HCT116 (cell line): ENCODE measurements at regions not wholly inside any gene's neighbourhood (a gene's known extent, or its start where the extent isn't known, plus 50 kb on each side); places are given as distances from the start of the nearest gene placed in this dataset.

Source experiments
- ATAC-seq: fragments of 200-7000 bp; cut with Tn5 transposase; 2 replicates; pipeline ENCODE4 v1.9.1; 2020; ENCODE audit warnings: mild to moderate bottlenecking, moderate library complexity
- BruUV-seq: library from RNA; stranded (reverse); fragments of 400-500 nt; replicated peaks from 2 replicates; lab custom pipeline; 2021; lab: Mats Ljungman, UMichigan
- CTCF ChIA-PET: fragments of 300-600 bp; sonication (Branson Sonifier 250); formaldehyde crosslinking; loops from one replicate; lab custom pipeline; 2021; ENCODE audit warnings: antibody characterized with exemption; lab: Charles Lee
- POLR2A ChIA-PET: fragments of 300-600, 350-600 bp; sonication (Branson Sonifier 250); formaldehyde crosslinking; loops from one replicate; lab custom pipeline; 2021; ENCODE audit warnings: antibody characterized with exemption; lab: Charles Lee
- RAD21 ChIA-PET, 2 experiments: fragments of 300-600 bp; sonication (Branson Sonifier 250); formaldehyde crosslinking; loops; one replicate each; lab custom pipeline; 2023; ENCODE audit warnings: low total read pairs in 2 of 2; ENCODE audit not compliant: uncharacterized antibody in 2 of 2, unreplicated experiment in 2 of 2, low non-redundant PET in 1 of 2; lab: Charles Lee
- DNase-seq: peaks from one replicate; pipeline ENCODE4 v3.0.0-alpha.2; 2010; ENCODE audit warnings: low read depth, low spot score
- H2AFZ ChIP-seq: fragments of 200-600 bp; shearing (Covaris generic), sonication (generic); 2 replicates; pipeline ENCODE4 v1.6.1; 2017; ENCODE audit warnings: low read depth, mixed run types, mixed read lengths, antibody characterized with exemption, low read length; ENCODE audit not compliant: poor library complexity, severe bottlenecking
- H3K27ac ChIP-seq: 2 replicates; pipeline ENCODE4 v1.5.1; 2012; ENCODE audit warnings: low read depth, low read length
- H3K27me3 ChIP-seq: fragments of 200-600 bp; sonication (generic); 2 replicates; pipeline ENCODE4 v1.6.1; 2016; ENCODE audit warnings: mixed run types, low read length, mixed read lengths; ENCODE audit not compliant: insufficient read depth
- H3K36me3 ChIP-seq, 2 experiments: fragments of 200-500 bp in 1 of 2; fragments of 200-600 bp in 1 of 2; sonication (Bioruptor generic) in 1 of 2; sonication (generic) in 1 of 2; 2 replicates each; pipeline versions ENCODE4 v1.5.1 to v1.6.1; 2014 to 2016; ENCODE audit warnings: low read length in 2 of 2, inconsistent platforms in 1 of 2, mixed read lengths in 1 of 2, mixed run types in 1 of 2; ENCODE audit not compliant: insufficient read depth in 2 of 2, control insufficient read depth in 1 of 2
- H3K4me1 ChIP-seq, 2 experiments: fragments of 200-600 bp in 1 of 2; sonication (generic) in 1 of 2; 2 replicates each; pipeline versions ENCODE4 v1.5.1 to v1.6.1; 2012 to 2017; ENCODE audit warnings: low read length in 2 of 2, inconsistent platforms in 1 of 2, mild to moderate bottlenecking in 1 of 2, mixed read lengths in 1 of 2, mixed run types in 1 of 2, moderate library complexity in 1 of 2; ENCODE audit not compliant: insufficient read depth in 2 of 2, control insufficient read depth in 1 of 2
- H3K4me2 ChIP-seq: fragments of 200-600 bp; sonication (generic); 2 replicates; pipeline ENCODE4 v1.6.1; 2017; ENCODE audit warnings: mixed run types, low read length, mixed read lengths
- H3K4me3 ChIP-seq, 2 experiments: fragments of 200-600 bp in 1 of 2; sonication (generic) in 1 of 2; replicated peaks in 1 of 2; 2 replicates each; pipeline ENCODE4 v1.5.1; 2011 to 2016; ENCODE audit warnings: low read length in 2 of 2, control low read depth in 1 of 2, low read depth in 1 of 2, mild to moderate bottlenecking in 1 of 2, mixed read lengths in 1 of 2, mixed run types in 1 of 2
- H3K79me2 ChIP-seq: fragments of 200-600 bp; sonication (generic); 2 replicates; pipeline ENCODE4 v1.6.1; 2017; ENCODE audit warnings: mild to moderate bottlenecking, mixed run types, low read length, moderate library complexity, mixed read lengths; ENCODE audit not compliant: insufficient read depth
- H3K9ac ChIP-seq: fragments of 200-600 bp; sonication (generic); 2 replicates; pipeline ENCODE4 v1.6.1; 2016; ENCODE audit warnings: low read length, mixed read lengths
- H3K9me2 ChIP-seq: fragments of 200-600 bp; sonication (generic), shearing (Covaris generic); 2 replicates; pipeline ENCODE4 v1.6.1; 2017; ENCODE audit warnings: mixed run types, mild to moderate bottlenecking, moderate library complexity; ENCODE audit not compliant: insufficient read depth
- H3K9me3 ChIP-seq, 2 experiments: fragments of 200-500 bp in 1 of 2; fragments of 200-600 bp in 1 of 2; sonication (Bioruptor generic) in 1 of 2; sonication (generic) in 1 of 2; 2 replicates each; pipeline ENCODE4 v1.6.1; 2014 to 2017; ENCODE audit warnings: low read length in 2 of 2, mixed read lengths in 2 of 2, inconsistent platforms in 1 of 2, low read depth in 1 of 2, mild to moderate bottlenecking in 1 of 2, mixed run types in 1 of 2, moderate library complexity in 1 of 2; ENCODE audit not compliant: control insufficient read depth in 1 of 2, insufficient read depth in 1 of 2
- H4K20me1 ChIP-seq: fragments of 200-600 bp; sonication (generic), shearing (Covaris generic); 2 replicates; pipeline ENCODE4 v1.6.1; 2017; ENCODE audit warnings: mixed run types, mild to moderate bottlenecking, moderate library complexity; ENCODE audit not compliant: insufficient read depth
- CBX3 ChIP-seq: IDR thresholded peaks from 2 replicates; pipeline ENCODE4 v1.6.1; 2012; ENCODE audit warnings: low read depth
- CEBPB ChIP-seq: IDR thresholded peaks from 2 replicates; pipeline ENCODE4 v1.6.1; 2012; ENCODE audit warnings: low read depth
- EGR1 ChIP-seq: IDR thresholded peaks from 2 replicates; pipeline ENCODE4 v1.6.1; 2012; ENCODE audit warnings: low read depth
- ELF1 ChIP-seq: IDR thresholded peaks from 2 replicates; pipeline ENCODE4 v1.6.1; 2012; ENCODE audit warnings: low read depth, borderline replicate concordance
- EZH2phosphoT487 ChIP-seq: fragments of 200-600 bp; IDR thresholded peaks from 2 replicates; pipeline ENCODE4 v1.6.1; 2018; ENCODE audit warnings: antibody characterized with exemption, borderline replicate concordance
- POLR2AphosphoS5 ChIP-seq: IDR thresholded peaks from 2 replicates; pipeline ENCODE4 v1.6.1; 2011; ENCODE audit warnings: mild to moderate bottlenecking, low read depth, low read length, moderate library complexity
- SIN3A ChIP-seq: IDR thresholded peaks from 2 replicates; pipeline ENCODE4 v1.6.1; 2012; ENCODE audit warnings: low read depth
- TCF7L2 ChIP-seq: IDR thresholded peaks from 2 replicates; pipeline ENCODE4 v1.7.0; 2011; ENCODE audit warnings: borderline replicate concordance, inconsistent platforms; ENCODE audit not compliant: insufficient read depth, insufficient read length; ENCODE audit errors: extremely low read depth
- YY1 ChIP-seq: IDR thresholded peaks from 2 replicates; pipeline ENCODE4 v1.6.1; 2011; ENCODE audit warnings: low read length, low read depth, moderate library complexity, mild to moderate bottlenecking; ENCODE audit not compliant: insufficient replicate concordance; ENCODE audit errors: extremely low read depth
- intact Hi-C: fragments of 100-400 bp; cut with micrococcal nuclease; formaldehyde crosslinking; loops from 2 replicates; pipeline ENCODE4 v1.10.0; 2022
- TF ChIP-seq, protein P1 (sequence below): IDR thresholded peaks from 2 replicates; pipeline ENCODE4 v1.6.1; 2011; ENCODE audit warnings: mild to moderate bottlenecking, low read length, moderate library complexity; ENCODE audit not compliant: insufficient replicate concordance; ENCODE audit errors: extremely low read depth
- TF ChIP-seq, protein P2 (sequence below): IDR thresholded peaks from 2 replicates; pipeline ENCODE4 v1.6.1; 2012; ENCODE audit warnings: low read depth
- TF ChIP-seq, protein P3 (sequence below), 3 experiments: fragments of 200-600 bp in 1 of 3; sonication (generic) in 1 of 3; IDR thresholded peaks in 2 of 3; conservative IDR thresholded peaks in 1 of 3; 2 replicates each; pipeline ENCODE4 v1.5.1; 2012 to 2017; ENCODE audit warnings: low read depth in 2 of 3, low read length in 2 of 3, antibody characterized with exemption in 1 of 3, borderline replicate concordance in 1 of 3, control low read depth in 1 of 3, mild to moderate bottlenecking in 1 of 3, mixed read lengths in 1 of 3, mixed run types in 1 of 3, moderate library complexity in 1 of 3; ENCODE audit not compliant: insufficient read depth in 1 of 3

- TF ChIP-seq EGR1 = no peak
- TF ChIP-seq SIN3A = no peak
Measured at GRCh38 chr3:104165866-104166265, 1200.8 kb upstream of the ALCAM start (continued).

DNA sequence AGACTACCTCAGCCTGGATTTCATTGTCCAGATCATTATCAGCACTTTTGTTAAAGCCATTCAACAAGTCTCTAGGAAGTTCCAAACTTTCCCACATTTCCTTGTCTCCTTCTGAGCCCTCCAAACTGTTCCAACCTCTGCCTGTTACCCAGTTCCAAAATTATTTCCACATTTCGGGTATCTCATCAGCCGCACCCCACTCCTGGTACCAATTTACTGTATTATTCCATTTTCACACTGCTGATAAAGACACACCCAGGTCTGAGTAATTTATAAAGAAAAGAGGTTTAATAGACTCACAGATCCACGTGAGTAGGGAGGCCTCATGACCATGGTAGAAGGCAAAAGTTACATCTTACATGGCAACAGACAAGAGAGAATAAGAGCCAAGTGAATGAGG is 1198.3 kb upstream of the ALCAM start:
- H2AFZ ChIP-seq = no peak overlapping the region
- H3K27ac ChIP-seq = no peak overlapping the region
- H3K9me3 ChIP-seq = peaks cover 0 to 9% of the 10 kb centered on the region in 2 experiments; a peak in 2 of 4 replicates
- CTCF ChIA-PET = no interaction called here
- H3K9me2 ChIP-seq = no peaks in the 10 kb centered on the region; the same call in 1 of the 2 replicates
- H3K4me1 ChIP-seq = no peaks in the 10 kb centered on the region
- no peaks in the 10 kb centered on the region for H4K20me1 ChIP-seq
- no peaks in the 10 kb centered on the region for H3K36me3 ChIP-seq
- no peak for ATAC-seq
- no peaks in the 10 kb centered on the region for H3K79me2 ChIP-seq
- H3K9ac ChIP-seq = no peak overlapping the region
- RAD21 ChIA-PET = no interaction called here
- TF ChIP-seq CEBPB = no peak
- TF ChIP-seq EGR1 = no peak
- no peak for TF ChIP-seq TCF7L2
- no peak for TF ChIP-seq YY1
- TF ChIP-seq, protein P1, sequence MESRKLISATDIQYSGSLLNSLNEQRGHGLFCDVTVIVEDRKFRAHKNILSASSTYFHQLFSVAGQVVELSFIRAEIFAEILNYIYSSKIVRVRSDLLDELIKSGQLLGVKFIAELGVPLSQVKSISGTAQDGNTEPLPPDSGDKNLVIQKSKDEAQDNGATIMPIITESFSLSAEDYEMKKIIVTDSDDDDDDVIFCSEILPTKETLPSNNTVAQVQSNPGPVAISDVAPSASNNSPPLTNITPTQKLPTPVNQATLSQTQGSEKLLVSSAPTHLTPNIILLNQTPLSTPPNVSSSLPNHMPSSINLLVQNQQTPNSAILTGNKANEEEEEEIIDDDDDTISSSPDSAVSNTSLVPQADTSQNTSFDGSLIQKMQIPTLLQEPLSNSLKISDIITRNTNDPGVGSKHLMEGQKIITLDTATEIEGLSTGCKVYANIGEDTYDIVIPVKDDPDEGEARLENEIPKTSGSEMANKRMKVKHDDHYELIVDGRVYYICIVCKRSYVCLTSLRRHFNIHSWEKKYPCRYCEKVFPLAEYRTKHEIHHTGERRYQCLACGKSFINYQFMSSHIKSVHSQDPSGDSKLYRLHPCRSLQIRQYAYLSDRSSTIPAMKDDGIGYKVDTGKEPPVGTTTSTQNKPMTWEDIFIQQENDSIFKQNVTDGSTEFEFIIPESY = no peak
- TF ChIP-seq, protein P2, sequence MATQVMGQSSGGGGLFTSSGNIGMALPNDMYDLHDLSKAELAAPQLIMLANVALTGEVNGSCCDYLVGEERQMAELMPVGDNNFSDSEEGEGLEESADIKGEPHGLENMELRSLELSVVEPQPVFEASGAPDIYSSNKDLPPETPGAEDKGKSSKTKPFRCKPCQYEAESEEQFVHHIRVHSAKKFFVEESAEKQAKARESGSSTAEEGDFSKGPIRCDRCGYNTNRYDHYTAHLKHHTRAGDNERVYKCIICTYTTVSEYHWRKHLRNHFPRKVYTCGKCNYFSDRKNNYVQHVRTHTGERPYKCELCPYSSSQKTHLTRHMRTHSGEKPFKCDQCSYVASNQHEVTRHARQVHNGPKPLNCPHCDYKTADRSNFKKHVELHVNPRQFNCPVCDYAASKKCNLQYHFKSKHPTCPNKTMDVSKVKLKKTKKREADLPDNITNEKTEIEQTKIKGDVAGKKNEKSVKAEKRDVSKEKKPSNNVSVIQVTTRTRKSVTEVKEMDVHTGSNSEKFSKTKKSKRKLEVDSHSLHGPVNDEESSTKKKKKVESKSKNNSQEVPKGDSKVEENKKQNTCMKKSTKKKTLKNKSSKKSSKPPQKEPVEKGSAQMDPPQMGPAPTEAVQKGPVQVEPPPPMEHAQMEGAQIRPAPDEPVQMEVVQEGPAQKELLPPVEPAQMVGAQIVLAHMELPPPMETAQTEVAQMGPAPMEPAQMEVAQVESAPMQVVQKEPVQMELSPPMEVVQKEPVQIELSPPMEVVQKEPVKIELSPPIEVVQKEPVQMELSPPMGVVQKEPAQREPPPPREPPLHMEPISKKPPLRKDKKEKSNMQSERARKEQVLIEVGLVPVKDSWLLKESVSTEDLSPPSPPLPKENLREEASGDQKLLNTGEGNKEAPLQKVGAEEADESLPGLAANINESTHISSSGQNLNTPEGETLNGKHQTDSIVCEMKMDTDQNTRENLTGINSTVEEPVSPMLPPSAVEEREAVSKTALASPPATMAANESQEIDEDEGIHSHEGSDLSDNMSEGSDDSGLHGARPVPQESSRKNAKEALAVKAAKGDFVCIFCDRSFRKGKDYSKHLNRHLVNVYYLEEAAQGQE = no peak
- TF ChIP-seq POLR2AphosphoS5 = no peak
- TF ChIP-seq, protein P3, sequence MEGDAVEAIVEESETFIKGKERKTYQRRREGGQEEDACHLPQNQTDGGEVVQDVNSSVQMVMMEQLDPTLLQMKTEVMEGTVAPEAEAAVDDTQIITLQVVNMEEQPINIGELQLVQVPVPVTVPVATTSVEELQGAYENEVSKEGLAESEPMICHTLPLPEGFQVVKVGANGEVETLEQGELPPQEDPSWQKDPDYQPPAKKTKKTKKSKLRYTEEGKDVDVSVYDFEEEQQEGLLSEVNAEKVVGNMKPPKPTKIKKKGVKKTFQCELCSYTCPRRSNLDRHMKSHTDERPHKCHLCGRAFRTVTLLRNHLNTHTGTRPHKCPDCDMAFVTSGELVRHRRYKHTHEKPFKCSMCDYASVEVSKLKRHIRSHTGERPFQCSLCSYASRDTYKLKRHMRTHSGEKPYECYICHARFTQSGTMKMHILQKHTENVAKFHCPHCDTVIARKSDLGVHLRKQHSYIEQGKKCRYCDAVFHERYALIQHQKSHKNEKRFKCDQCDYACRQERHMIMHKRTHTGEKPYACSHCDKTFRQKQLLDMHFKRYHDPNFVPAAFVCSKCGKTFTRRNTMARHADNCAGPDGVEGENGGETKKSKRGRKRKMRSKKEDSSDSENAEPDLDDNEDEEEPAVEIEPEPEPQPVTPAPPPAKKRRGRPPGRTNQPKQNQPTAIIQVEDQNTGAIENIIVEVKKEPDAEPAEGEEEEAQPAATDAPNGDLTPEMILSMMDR (IDR thresholded peaks at IDR 0.05 in 2 of 3, conservative IDR thresholded peaks at IDR 0.05 in 1 of 3; ENCODE audit: borderline replicate concordance in 1 of 3, insufficient read depth in 1 of 3, low read depth in 2 of 3, low read length in 2 of 3) = no peak
- no peak for TF ChIP-seq EZH2phosphoT487
- no peak for TF ChIP-seq ELF1
- no peak for TF ChIP-seq CBX3
- no peak overlapping the region for H3K4me2 ChIP-seq
- intact Hi-C loops = no loop called here
- no peak for DNase-seq
- H3K27me3 ChIP-seq = no peaks in the 10 kb centered on the region
- no peak overlapping the region for H3K4me3 ChIP-seq
- POLR2A ChIA-PET = no interaction called here
- no TSS peak for BruUV-seq
